ENCODE measurements at regions not wholly inside any gene's neighbourhood (a gene's known extent, or its start where the extent isn't known, plus 50 kb on each side); places are given as distances from the start of the nearest gene placed in this dataset.

DNA sequence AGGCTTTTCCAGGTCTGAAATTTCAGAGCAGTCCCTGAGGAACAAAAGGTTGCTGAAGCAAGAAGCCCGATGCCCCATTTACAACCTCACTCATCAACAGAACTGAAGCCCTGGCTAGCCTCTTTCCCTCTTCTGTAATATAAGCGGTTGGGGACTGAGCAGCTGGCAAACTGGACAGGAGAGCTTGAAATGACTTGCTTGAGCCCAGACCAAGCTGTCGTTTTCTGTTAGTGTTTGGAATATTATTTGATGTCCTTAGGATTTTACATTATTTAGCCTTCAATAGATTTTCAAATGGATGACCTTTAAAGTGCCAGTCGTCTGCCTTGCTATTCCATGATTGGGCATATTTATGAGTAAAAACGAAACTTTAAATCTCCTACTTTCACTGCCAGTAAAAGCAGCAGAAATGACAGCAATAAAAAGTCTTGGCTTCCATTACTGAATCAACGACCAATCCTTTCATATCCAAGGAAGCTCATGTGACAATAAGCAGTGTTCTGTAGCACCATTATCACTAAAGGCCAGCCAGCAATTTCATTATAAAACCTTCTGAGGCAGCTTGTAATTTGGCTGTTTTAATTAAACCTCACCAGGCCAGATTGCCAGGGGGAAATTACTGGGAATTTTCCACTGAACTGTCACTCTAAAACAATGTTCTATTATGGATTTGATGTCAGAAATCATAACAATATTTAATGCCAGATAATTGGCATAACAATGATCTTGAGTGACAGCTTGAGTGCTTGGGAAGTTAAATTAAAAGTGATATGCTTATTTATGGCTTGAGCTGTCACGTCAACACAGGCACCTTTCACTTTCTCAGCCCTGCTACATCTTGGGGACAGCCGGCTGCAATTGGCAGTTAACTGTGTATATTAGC is 85.9 kb downstream of the LSMEM1 start:
- Histone ChIP-seq H3K27ac (ENCODE audit: insufficient read depth, low read length, poor library complexity, severe bottlenecking) (no peak overlapping the region), H3K4me1 (ENCODE audit: control insufficient read depth, insufficient read depth, low read length, poor library complexity, severe bottlenecking) (no peaks in the 10 kb centered on the region), H3K4me3 (ENCODE audit: low read depth, low read length) (no peak overlapping the region), H3K27me3 (ENCODE audit: control insufficient read depth, insufficient read depth, low read length) (peaks cover 3% of the 10 kb centered on the region), H3K36me3 (ENCODE audit: control insufficient read depth, insufficient read depth, low read length) (no peaks in the 10 kb centered on the region), H3K9me3 (ENCODE audit: control insufficient read depth in 2 of 2, low read length in 2 of 2) (no peaks in the 10 kb centered on the region)
- Mint-ChIP-seq H3K36me3 (no peaks in the 10 kb centered on the region), H3K9me3 (peaks cover 0 to 1% (median 0%) of the 10 kb centered on the region in 7 donors), H3K27ac (no peak overlapping the region), H3K4me1 (no peaks in the 10 kb centered on the region), H3K4me3 (no peak overlapping the region), H3K27me3 (peaks cover 17% of the 10 kb centered on the region)
- no peak for ATAC-seq (ENCODE audit: low read depth in 2 of 2)
- no peak for DNase-seq

DNA sequence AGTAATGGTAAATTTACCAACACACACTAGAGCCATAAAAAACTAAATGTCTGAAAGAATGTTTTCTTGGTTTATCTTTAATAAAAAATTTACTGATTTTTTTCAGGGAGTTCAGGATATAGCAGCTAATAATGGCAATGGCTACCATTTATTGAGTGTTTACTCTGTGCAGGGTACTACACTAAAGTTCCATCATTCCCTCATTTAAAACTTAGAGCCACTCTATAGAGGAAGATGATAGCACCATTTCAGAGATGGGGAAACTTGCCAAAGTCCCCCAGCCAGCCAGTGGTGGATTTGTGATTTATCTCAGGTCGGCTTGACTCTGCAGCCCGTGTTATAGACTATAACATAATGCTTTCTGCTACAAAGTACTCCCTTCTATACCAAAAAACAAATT is 86.6 kb downstream of the LSMEM1 start:
- Mint-ChIP-seq H3K27ac (no peak overlapping the region), H3K27me3 (peaks cover 17% of the 10 kb centered on the region), H3K4me1 (no peaks in the 10 kb centered on the region), H3K4me3 (no peak overlapping the region), H3K36me3 (no peaks in the 10 kb centered on the region), H3K9me3 (peaks cover 0 to 1% (median 0%) of the 10 kb centered on the region in 7 donors)
- H3K36me3 ChIP-seq (ENCODE audit: control insufficient read depth, insufficient read depth, low read length) = no peaks in the 10 kb centered on the region
- DNase-seq = no peak
- no peak overlapping the region for H3K4me3 ChIP-seq (ENCODE audit: low read depth, low read length)
- ATAC-seq (ENCODE audit: low read depth in 2 of 2) = no peak
- H3K9me3 ChIP-seq (ENCODE audit: control insufficient read depth in 2 of 2, low read length in 2 of 2) = no peaks in the 10 kb centered on the region
- H3K4me1 ChIP-seq (ENCODE audit: control insufficient read depth, insufficient read depth, low read length, poor library complexity, severe bottlenecking) = no peaks in the 10 kb centered on the region
- no peak overlapping the region for H3K27ac ChIP-seq (ENCODE audit: insufficient read depth, low read length, poor library complexity, severe bottlenecking)
- H3K27me3 ChIP-seq (ENCODE audit: control insufficient read depth, insufficient read depth, low read length) = peaks cover 3% of the 10 kb centered on the region

DNA sequence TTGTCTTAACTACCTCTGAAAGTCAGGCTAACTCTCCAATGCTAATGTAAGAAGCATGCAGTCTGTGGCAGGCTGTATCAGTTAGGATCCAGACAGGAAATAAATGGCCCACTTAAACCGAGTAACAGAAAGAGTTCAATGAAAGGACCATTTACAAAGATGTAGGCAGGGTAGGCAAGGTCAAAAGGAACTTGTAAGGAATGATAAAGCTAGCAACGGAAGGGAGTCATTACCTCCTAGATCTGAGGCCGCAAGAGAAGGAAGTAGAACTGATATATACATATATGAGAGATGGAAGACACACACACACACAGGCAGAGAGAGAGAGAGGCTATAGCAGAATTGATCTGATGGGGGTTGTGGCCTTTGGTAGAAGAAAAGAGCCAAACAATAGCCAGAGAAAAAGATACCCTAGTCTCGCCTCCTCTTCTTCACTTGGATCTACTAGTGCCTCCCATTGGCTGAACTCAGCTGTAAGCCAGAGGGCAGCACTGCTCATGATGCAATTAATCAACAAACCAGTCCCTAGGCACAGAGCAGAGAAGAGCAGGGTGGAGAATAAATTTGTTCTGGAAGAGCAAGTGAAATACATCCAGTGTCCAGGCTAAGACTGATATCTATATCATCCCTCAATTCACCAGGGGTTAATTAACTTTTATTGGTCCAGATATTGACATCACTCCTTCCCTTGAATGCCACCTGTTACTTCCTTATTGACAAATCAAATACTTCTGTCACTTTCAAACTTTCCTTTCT is 91.2 kb downstream of the LSMEM1 start:
- Mint-ChIP-seq H3K27ac (no peak overlapping the region), H3K9me3 (peaks cover 0 to 1% (median 0%) of the 10 kb centered on the region in 7 donors), H3K36me3 (no peaks in the 10 kb centered on the region), H3K27me3 (peaks cover 5% of the 10 kb centered on the region), H3K4me3 (no peak overlapping the region), H3K4me1 (peaks cover 0 to 7% (median 0%) of the 10 kb centered on the region in 4 donors)
- H3K27ac ChIP-seq (ENCODE audit: insufficient read depth, low read length, poor library complexity, severe bottlenecking) = no peak overlapping the region
- H3K4me3 ChIP-seq (ENCODE audit: low read depth, low read length) = no peak overlapping the region
- no peaks in the 10 kb centered on the region for H3K4me1 ChIP-seq (ENCODE audit: control insufficient read depth, insufficient read depth, low read length, poor library complexity, severe bottlenecking)
- no peaks in the 10 kb centered on the region for H3K27me3 ChIP-seq (ENCODE audit: control insufficient read depth, insufficient read depth, low read length)
- H3K9me3 ChIP-seq (ENCODE audit: control insufficient read depth in 2 of 2, low read length in 2 of 2) = no peaks in the 10 kb centered on the region
- ATAC-seq (ENCODE audit: low read depth in 2 of 2) (no peak), DNase-seq (no peak)
- H3K36me3 ChIP-seq (ENCODE audit: control insufficient read depth, insufficient read depth, low read length) = no peaks in the 10 kb centered on the region

DNA sequence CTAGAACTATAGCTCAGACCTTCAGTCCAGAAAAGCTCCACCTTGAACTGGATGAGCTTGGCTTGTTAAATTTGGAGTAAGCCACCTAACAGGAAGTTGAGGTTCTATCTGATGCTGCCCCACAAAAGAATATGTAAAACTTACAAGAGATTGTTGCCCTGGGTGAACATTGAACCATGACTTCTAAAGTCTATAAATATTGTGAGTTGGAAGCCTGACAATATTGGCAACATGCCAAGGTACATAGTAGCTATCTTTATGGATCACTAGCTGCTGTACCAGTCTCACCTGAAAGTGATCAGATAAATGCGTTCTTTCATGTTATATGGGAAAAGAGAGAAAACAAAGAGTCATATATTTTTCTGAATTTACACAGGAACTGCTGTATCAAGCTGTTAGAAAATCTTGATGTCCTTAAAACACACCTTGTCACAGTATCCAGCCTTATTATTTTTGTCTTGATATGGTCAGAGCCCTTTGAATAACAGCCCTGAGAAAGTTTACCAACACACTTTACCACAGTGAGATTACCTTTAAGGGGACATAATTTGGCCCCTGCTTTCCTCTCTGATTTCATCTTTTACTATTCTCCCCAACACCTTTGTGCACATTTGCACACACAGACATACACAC is 92.0 kb downstream of the LSMEM1 start:
- H3K4me3 Mint-ChIP-seq = no peak overlapping the region
- H3K36me3 Mint-ChIP-seq = no peaks in the 10 kb centered on the region
- H3K27ac Mint-ChIP-seq = no peak overlapping the region
- H3K4me3 ChIP-seq (ENCODE audit: low read depth, low read length) = no peak overlapping the region
- no peaks in the 10 kb centered on the region for H3K36me3 ChIP-seq (ENCODE audit: control insufficient read depth, insufficient read depth, low read length)
- H3K9me3 ChIP-seq (ENCODE audit: control insufficient read depth in 2 of 2, low read length in 2 of 2) = no peaks in the 10 kb centered on the region
- H3K4me1 ChIP-seq (ENCODE audit: control insufficient read depth, insufficient read depth, low read length, poor library complexity, severe bottlenecking) = no peaks in the 10 kb centered on the region
- H3K9me3 Mint-ChIP-seq = peaks cover 0 to 3% (median 0%) of the 10 kb centered on the region in 7 donors
- ATAC-seq (ENCODE audit: low read depth in 2 of 2) (no peak), DNase-seq (no peak)
- H3K4me1 Mint-ChIP-seq = peaks cover 0 to 7% (median 0%) of the 10 kb centered on the region in 4 donors
- peaks cover 5% of the 10 kb centered on the region for H3K27me3 Mint-ChIP-seq
- no peak overlapping the region for H3K27ac ChIP-seq (ENCODE audit: insufficient read depth, low read length, poor library complexity, severe bottlenecking)
- no peaks in the 10 kb centered on the region for H3K27me3 ChIP-seq (ENCODE audit: control insufficient read depth, insufficient read depth, low read length)

DNA sequence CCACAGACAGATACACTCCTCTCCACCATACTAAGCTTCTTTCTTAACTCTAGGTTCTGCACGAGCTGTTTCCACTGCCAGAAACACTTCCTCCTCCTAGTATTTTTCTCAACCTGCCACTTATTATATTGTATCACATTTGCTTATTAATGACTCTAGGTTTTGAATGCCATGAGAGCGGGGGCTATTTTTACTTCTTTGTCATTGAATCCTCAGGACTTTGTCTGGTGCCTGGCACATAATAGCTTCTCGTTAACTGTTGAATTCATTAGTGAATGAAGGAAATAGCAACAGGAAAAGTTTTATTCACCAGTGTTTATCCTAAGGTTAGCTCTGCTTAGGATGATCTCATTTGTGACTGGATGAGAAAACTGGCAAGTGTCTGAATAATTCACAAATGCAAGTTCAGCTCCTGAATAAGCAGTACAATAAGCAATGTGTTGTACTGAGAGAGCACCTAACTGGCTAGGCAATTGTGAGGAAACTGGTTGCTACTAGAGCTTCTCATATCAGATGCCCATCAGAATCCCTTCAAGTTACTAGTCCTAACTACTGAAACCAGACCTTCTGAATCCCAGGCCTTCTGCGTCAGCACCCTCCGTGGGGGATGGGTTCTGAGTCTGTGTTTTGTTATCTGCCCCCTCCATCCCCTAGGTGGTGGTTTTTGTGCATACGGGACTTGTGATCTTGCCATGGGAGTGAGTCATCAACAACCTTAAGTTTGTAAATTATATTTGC is 92.7 kb downstream of the LSMEM1 start:
- DNase-seq (no peak), ATAC-seq (ENCODE audit: low read depth in 2 of 2) (no peak)
- no peak overlapping the region for H3K4me3 ChIP-seq (ENCODE audit: low read depth, low read length)
- H3K9me3 Mint-ChIP-seq = peaks cover 0 to 4% (median 0%) of the 10 kb centered on the region in 7 donors
- H3K27ac ChIP-seq (ENCODE audit: insufficient read depth, low read length, poor library complexity, severe bottlenecking) = no peak overlapping the region
- no peaks in the 10 kb centered on the region for H3K27me3 ChIP-seq (ENCODE audit: control insufficient read depth, insufficient read depth, low read length)
- H3K9me3 ChIP-seq (ENCODE audit: control insufficient read depth in 2 of 2, low read length in 2 of 2) = no peaks in the 10 kb centered on the region
- no peak overlapping the region for H3K27ac Mint-ChIP-seq
- H3K4me1 Mint-ChIP-seq = peaks cover 0 to 7% (median 0%) of the 10 kb centered on the region in 4 donors
- no peak overlapping the region for H3K4me3 Mint-ChIP-seq
- no peaks in the 10 kb centered on the region for H3K4me1 ChIP-seq (ENCODE audit: control insufficient read depth, insufficient read depth, low read length, poor library complexity, severe bottlenecking)
- H3K36me3 Mint-ChIP-seq = no peaks in the 10 kb centered on the region
- H3K27me3 Mint-ChIP-seq = peaks cover 5% of the 10 kb centered on the region
- no peaks in the 10 kb centered on the region for H3K36me3 ChIP-seq (ENCODE audit: control insufficient read depth, insufficient read depth, low read length)

DNA sequence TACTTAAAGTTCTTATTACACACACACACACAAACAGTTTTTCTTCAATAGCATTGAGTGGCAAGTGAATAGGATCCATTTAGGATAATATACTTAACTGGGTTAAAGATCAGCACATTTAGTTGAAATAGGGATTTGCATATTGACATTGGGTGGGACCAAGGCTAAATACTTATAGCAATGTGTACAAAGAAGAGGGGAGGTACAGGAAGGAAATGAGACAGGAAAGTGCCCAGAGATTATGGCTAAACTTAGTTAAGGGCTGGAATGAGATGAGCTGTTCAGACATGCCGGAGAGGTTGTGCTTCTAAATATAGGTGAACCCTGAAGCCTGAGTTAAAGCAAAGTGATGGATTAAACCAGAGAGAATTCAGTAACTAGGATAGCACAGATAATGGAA is 95.1 kb downstream of the LSMEM1 start:
- Histone ChIP-seq H3K9me3 (ENCODE audit: control insufficient read depth in 2 of 2, low read length in 2 of 2) (no peaks in the 10 kb centered on the region), H3K27me3 (ENCODE audit: control insufficient read depth, insufficient read depth, low read length) (no peaks in the 10 kb centered on the region), H3K27ac (ENCODE audit: insufficient read depth, low read length, poor library complexity, severe bottlenecking) (no peak overlapping the region), H3K4me3 (ENCODE audit: low read depth, low read length) (no peak overlapping the region), H3K4me1 (ENCODE audit: control insufficient read depth, insufficient read depth, low read length, poor library complexity, severe bottlenecking) (no peaks in the 10 kb centered on the region), H3K36me3 (ENCODE audit: control insufficient read depth, insufficient read depth, low read length) (no peaks in the 10 kb centered on the region)
- H3K27me3 Mint-ChIP-seq = peaks cover 4% of the 10 kb centered on the region
- no peak overlapping the region for H3K27ac Mint-ChIP-seq
- no peak for DNase-seq
- no peak for ATAC-seq (ENCODE audit: low read depth in 2 of 2)
- no peak overlapping the region for H3K4me3 Mint-ChIP-seq
- H3K9me3 Mint-ChIP-seq = peaks cover 0 to 5% (median 0%) of the 10 kb centered on the region in 7 donors
- H3K36me3 Mint-ChIP-seq = no peaks in the 10 kb centered on the region
- H3K4me1 Mint-ChIP-seq = peaks cover 0 to 7% (median 0%) of the 10 kb centered on the region in 4 donors

DNA sequence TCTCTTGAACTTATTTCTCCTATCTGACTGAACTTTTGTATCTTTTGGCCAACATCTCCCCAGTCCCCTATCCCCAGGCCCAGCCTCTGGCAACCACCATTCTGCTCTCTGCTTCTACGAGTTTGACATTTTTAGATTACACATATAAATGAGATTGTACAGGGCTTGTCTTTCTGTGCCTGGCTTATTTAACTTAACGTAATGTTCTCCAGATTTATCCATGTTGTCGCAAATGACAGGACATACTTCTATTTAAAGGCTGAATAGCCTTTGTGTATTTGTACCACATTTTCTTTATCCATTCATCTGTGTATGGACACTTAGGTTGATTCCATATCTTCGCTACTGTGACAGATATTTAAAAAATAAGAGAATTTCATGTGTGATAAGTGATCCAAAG is 98.6 kb downstream of the LSMEM1 start:
- H3K4me1 Mint-ChIP-seq = no peaks in the 10 kb centered on the region
- H3K9me3 ChIP-seq (ENCODE audit: control insufficient read depth in 2 of 2, low read length in 2 of 2) = no peaks in the 10 kb centered on the region
- H3K4me3 ChIP-seq (ENCODE audit: low read depth, low read length) = no peak overlapping the region
- DNase-seq (no peak), ATAC-seq (ENCODE audit: low read depth in 2 of 2) (no peak)
- H3K36me3 Mint-ChIP-seq = no peaks in the 10 kb centered on the region
- H3K27me3 ChIP-seq (ENCODE audit: control insufficient read depth, insufficient read depth, low read length) = no peaks in the 10 kb centered on the region
- H3K4me1 ChIP-seq (ENCODE audit: control insufficient read depth, insufficient read depth, low read length, poor library complexity, severe bottlenecking) = no peaks in the 10 kb centered on the region
- no peak overlapping the region for H3K27ac ChIP-seq (ENCODE audit: insufficient read depth, low read length, poor library complexity, severe bottlenecking)
- peaks cover 0 to 5% (median 0%) of the 10 kb centered on the region in 7 donors for H3K9me3 Mint-ChIP-seq
- H3K27ac Mint-ChIP-seq = no peak overlapping the region
- no peak overlapping the region for H3K4me3 Mint-ChIP-seq
- peaks cover 5% of the 10 kb centered on the region for H3K27me3 Mint-ChIP-seq
- H3K36me3 ChIP-seq (ENCODE audit: control insufficient read depth, insufficient read depth, low read length) = no peaks in the 10 kb centered on the region
